Inferior parietal cortex (tissue), 1 donor: ENCODE measurements at regions not wholly inside any gene's neighbourhood (a gene's known extent, or its start where the extent isn't known, plus 50 kb on each side); places are given as distances from the start of the nearest gene placed in this dataset.
"Not testable (repeated sequence)": the region's sequence is repeated elsewhere in the genome, so short reads cannot be mapped to it uniquely, and the experiment has no call there.

Experiments used
- DNase-seq: peaks from one replicate; pipeline ENCODE4 v3.0.0-alpha.2; 2016; ENCODE audit errors: extremely low spot score

GRCh38 chr14:84409435-84409834, 1120.5 kb upstream of the FLRT2 start:
- DNase-seq: no peak

DNA sequence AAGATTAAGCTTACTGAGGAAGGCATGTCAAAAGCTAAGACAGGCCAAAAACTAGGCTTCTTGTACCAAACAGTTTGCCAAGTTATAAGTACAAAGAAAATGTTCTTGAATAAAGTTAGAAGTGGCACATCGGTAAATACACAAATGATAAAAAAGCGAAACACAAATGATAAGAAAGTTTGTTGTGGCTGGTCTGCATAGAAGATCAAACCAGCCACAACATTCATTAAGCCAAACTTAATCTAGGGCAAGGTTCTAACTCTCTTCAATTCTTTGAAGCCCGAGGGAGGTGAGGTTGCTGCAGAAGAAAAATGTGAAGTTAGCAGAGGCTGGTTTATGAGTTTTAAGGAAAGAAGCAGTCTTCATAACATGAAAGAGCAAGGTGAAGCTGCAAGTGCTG, 1119.6 kb upstream of the FLRT2 start:
- DNase-seq: no peak

GRCh38 chr14:84420221-84420620, 1109.7 kb upstream of the FLRT2 start:
- DNase-seq: no peak

DNA sequence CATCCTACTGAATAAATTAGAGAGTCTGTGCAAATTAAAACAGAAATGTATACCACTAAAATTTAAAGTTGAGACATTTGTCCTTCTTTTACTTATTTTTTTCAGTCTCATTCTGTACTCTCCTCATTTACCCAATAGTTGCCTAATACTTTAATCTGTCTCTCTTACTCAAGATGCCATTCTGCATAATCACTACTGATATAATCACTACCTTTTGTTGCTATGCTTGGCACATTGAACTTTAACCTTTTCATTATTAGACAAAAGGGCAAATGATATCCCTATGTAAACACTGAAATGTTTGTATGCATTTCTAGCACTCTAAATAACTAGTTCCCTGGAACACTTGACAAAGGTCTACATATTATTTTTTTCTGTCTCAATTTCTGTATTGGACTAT, 1108.3 kb upstream of the FLRT2 start:
- no peak for DNase-seq

DNA sequence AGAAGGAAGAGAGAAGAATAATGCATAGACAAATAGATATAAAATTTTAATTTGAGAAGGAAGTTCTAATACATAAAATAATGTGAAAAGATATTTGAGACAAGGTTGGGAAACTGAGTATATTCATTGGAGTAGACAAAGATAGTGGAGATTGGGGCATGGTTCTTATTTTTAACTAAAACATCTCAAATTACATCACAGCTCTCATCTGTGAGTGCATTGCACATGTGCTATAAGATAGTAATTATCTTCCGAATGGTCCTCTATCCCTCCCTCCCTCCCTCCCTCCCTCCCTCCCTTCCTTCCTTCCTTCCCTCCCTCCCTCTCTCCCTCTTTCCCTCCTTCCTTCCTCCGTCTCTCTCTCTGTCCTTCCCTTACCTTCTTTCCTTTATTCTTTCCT, 1104.0 kb upstream of the FLRT2 start:
- DNase-seq: no peak

- DNase-seq: no peak
Measured at GRCh38 chr14:84432676-84433075, 1097.3 kb upstream of the FLRT2 start.

DNA sequence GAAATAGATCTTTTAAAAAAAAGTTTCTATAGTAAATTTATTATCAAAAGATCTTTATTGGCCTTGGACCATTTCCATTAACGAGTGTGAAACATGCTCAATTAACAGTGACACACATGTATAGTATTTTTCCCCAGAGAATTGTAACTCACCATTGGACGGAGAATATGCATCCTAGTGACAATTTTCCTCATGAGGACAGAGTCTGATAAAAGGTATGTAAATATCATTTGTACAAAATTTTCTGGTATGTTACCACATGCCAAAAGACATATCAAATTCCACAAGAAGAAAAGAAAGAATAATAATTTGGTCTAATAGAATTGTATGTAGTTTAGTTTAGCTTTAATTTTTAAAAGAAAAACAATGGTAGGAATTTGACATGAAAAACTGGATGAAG, 1096.0 kb upstream of the FLRT2 start:
- DNase-seq: no peak

DNA sequence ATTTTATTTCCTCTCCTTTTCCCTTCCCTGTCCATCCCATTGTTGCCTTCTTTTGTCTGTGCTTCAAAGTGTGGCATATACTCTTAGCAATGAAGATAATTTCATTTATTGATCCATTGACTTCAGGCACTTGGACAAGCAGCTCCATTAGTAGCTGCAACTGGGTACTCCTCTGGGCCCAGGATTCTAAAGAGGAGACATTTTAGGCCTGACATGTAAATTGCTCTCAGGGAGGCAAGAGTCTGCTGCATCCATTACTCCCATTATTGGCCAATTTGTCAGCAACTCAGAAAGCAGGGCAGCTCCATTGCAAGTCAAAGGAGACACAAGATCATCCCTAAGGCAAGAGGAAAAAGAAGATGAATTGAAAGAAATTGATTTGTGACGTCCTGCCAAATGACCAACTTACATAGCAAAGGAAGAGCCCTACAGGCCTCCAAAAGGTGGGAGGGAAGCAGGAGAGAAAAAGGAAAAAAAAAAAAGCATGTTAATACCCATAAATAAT, 1094.1 kb upstream of the FLRT2 start:
- no peak for DNase-seq

- DNase-seq: no peak
Measured at GRCh38 chr14:84436528-84436927, 1093.4 kb upstream of the FLRT2 start.

- DNase-seq: no peak
Measured at GRCh38 chr14:84442521-84442920, 1087.4 kb upstream of the FLRT2 start.

DNA sequence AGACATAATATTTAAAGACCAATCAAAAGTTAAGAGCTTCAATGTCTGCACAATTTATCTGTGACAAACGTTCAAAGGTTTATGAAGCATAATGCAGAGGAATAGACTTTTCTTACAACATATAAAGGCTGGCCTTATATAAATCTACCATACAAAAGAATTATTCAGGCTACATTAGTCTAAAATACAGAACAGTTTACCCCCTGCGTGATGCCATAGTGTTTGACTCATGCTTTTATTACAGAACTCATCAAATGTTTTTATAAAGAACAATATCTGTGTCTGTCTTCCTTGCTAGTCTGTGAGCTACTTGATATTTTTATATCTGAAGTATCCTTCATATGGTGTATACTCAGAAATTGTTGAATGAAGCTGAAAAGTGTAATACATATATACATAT, 1084.5 kb upstream of the FLRT2 start:
- no peak for DNase-seq

- no peak for DNase-seq
Measured at GRCh38 chr14:84446250-84446649, 1083.7 kb upstream of the FLRT2 start.

DNA sequence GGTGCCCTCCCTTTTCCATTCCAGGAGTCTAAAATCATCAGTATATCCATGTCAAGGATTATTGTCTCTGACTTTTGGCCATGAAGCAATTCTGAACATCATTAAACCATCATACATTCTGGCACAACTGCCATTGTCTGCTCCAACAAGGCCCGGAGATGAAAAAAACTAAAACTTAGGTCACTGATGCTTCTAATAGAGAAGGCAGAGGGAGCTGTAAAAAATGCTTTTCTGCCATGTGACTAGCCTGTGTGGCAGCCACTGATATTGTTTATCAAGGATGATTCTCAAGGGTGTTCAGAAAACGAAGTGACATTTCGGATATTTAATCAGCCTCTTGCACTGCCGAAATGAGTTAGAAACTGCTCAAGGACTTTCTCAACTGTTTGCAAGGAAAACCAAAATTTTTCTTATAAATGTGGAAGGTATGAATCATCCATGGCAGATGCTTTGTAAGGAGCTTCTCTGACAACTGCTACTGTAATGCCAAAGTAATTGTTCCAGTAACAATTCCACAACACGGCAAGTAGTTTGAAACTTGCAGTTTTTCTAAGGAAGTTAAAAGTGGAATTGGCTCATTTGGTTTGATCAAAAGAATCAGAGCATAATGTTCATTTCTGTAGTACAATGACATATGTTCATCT, 1076.5 kb upstream of the FLRT2 start:
- peak; percentile 25 for DNase-seq

- DNase-seq: no peak
Measured at GRCh38 chr14:84454114-84454513, 1075.8 kb upstream of the FLRT2 start.

GRCh38 chr14:84456946-84457345, 1073.0 kb upstream of the FLRT2 start:
- no peak for DNase-seq

DNA sequence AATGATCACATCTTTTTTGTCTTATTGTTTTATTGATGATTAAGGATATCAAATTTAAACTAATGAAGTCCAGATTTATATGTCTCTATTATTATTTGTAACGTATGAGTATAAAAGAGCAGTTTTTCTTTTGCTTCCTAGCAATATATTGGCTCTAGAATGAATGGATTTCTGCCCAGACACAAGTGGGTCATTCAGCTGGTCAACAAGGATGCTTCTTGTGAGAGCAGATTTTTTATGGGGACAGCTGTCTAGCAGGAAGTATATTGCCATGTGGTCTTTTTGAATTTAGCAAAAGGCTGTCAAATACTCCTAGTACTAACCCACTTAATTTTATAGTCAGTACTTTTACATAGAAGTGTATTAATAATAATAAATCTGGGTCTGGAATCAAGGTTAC, 1071.1 kb upstream of the FLRT2 start:
- DNase-seq: peak; percentile 47

DNA sequence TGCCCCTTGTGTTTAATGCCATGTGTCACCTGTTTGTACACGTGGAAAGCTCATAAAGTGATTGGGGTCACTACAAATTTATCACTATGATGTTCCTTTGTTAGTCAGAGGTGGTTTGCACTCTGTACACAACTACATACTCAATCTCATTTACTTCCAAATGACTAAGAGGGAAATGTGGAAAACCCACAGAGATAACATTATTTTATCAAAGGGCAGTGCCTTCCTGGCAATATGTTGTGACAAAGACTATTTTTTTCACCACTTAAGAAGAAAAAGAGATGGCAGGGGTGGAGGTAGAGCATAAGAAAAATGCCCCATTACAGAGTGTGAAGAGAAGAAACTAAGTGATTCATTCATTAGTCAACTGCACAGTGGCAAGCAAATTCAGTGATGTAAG, 1064.1 kb upstream of the FLRT2 start:
- DNase-seq: no peak

- DNase-seq: no peak
Measured at GRCh38 chr14:84468153-84468552, 1061.8 kb upstream of the FLRT2 start.

- DNase-seq: no peak
Measured at GRCh38 chr14:84477996-84478395, 1051.9 kb upstream of the FLRT2 start.

DNA sequence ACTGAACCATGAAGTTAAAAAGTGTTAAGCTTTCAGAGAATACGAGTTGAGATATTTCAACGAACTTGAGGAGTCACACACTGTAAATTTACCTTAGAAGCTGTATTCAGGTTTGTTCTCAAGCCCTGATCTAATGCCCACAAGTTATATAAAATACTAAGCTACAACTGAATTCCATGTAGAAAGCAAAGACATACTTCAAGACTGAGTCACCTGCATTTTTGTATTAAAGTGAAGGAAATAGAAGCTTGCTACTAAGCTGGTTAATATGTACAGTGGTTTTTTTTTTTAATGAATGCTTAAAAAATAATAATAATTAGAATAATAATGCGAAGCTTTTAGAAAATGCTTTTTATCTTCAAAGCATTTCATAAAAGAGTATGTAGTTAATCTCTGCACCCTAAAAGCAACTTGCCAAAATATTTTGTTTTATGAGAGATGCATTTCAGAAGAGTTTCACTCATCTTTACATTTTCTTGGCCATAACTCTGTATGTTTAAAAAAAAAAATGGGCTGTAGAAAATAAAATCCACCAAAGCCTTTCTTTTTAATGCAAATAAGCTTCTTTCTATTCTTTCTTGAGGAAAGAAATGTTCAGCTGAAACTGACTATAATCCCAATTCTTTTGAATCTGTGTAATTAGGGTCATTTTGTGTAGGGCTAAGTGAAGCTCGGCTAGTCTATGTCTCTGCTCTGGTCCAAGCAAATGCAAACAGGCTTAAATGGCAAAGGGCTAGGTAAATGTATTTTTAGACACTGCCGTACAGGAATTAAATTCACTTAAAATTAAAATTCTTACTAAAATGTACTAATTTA, 1047.5 kb upstream of the FLRT2 start:
- no peak for DNase-seq

DNA sequence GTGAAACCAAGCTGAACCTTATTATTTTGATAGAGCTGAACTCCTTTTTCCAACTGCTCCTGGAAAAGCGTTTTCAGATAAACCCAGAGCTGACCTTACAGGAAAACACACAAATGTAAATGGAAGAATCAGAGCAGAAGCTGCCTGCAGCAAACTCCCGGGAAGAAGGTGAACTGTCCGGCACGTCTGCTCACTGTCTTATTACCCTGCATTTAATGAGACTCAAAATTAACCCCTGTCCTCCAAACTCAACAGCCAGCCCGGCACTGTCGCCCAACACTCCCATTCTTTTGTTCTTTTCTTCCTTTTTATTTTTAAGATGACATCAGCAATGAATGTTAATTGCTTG, 1046.9 kb upstream of the FLRT2 start:
- no peak for DNase-seq

GRCh38 chr14:84484243-84484642, 1045.7 kb upstream of the FLRT2 start:
- not testable (repeated sequence) for DNase-seq

- DNase-seq: no peak
Measured at GRCh38 chr14:84485036-84485435, 1044.9 kb upstream of the FLRT2 start.
